HL-60/S4 treated with retinoic acid at 250 ng/mL for 4 days and 3 days (cell line): ENCODE measurements at regions not wholly inside any gene's neighbourhood (a gene's known extent, or its start where the extent isn't known, plus 50 kb on each side); places are given as distances from the start of the nearest gene placed in this dataset.
"Not testable (repeated sequence)": the region's sequence is repeated elsewhere in the genome, so short reads cannot be mapped to it uniquely, and the experiment has no call there.

Source experiments
- in situ Hi-C: fragments of 300-500 bp; cut with MboI; formaldehyde crosslinking; loops from 2 replicates; pipeline ENCODE4 v1.7.0; 2022; ENCODE audit warnings: low sequenced_read_pairs

- in situ Hi-C loops = not testable (repeated sequence)
Measured at GRCh38 chr17:21850614-21851013, 158.3 kb downstream of the KCNJ18 start.
